ENCODE measurements at regions not wholly inside any gene's neighbourhood (a gene's known extent, or its start where the extent isn't known, plus 50 kb on each side); places are given as distances from the start of the nearest gene placed in this dataset.

DNA sequence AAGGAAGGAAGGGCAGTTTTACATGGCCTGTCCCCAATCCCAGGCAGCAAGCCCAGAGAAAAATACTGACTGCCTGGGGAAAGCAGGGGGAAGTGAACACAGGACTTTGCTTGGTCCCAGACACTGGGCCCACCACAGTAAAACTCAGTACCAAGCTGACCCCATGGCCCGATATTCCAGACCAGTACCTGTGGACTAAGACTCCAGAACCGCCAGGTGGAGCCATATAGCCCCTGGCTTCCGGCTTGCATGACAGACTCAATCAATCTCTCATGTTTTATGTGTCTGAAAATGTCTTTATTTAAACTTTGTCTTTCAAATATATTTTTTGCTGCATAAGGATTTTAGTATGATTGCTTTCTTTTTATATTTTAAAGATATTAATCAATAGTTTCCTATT is 767.9 kb upstream of the SLITRK6 start:
- TF ChIP-seq, protein P1, sequence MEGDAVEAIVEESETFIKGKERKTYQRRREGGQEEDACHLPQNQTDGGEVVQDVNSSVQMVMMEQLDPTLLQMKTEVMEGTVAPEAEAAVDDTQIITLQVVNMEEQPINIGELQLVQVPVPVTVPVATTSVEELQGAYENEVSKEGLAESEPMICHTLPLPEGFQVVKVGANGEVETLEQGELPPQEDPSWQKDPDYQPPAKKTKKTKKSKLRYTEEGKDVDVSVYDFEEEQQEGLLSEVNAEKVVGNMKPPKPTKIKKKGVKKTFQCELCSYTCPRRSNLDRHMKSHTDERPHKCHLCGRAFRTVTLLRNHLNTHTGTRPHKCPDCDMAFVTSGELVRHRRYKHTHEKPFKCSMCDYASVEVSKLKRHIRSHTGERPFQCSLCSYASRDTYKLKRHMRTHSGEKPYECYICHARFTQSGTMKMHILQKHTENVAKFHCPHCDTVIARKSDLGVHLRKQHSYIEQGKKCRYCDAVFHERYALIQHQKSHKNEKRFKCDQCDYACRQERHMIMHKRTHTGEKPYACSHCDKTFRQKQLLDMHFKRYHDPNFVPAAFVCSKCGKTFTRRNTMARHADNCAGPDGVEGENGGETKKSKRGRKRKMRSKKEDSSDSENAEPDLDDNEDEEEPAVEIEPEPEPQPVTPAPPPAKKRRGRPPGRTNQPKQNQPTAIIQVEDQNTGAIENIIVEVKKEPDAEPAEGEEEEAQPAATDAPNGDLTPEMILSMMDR (IDR thresholded peaks at IDR 0.05; ENCODE audit: borderline replicate concordance, insufficient read depth, low read depth, low read length) = no peak
- no peak overlapping the region for H3K4me3 ChIP-seq (ENCODE audit: low read depth, low read length)

DNA sequence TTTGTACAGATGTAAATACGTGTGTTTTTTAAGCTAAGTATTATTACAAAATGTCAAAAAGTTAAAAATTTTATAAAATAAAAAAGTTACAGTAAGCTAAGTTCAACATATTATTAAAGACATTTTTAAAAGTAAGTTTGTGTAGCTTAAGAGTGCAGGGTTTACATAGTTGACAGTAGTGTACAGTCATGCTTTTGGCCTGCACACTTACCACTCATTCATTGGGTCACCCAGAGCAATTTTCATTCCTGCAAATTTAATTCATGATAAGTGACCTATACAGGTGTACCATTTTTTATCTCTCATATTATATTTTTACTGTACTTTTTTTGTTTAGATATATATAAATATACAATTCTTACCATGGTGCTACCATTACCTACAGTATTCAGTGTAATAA is 769.9 kb upstream of the SLITRK6 start:
- TF ChIP-seq, protein P1 (IDR thresholded peaks at IDR 0.05; ENCODE audit: borderline replicate concordance, insufficient read depth, low read depth, low read length) = no peak

DNA sequence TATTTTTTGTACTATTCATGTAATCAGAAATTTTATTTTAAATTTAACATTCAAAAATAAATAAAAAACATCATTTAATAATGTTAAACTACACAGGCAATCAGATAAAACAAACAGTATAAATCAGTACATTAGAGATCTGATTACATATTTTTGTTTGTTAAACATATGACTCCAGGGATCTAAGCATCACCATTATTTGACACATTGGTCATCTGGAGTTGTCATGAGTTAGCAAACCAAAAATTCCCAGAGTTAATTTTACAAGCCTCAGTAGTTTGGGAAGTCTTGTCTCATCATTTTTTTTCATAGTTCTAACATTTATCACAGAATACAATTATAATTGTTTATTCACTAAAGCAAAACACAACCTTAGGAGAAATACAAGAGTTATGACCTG is 770.8 kb upstream of the SLITRK6 start:
- no peak overlapping the region for H3K4me3 ChIP-seq (ENCODE audit: low read depth, low read length)
- TF ChIP-seq, protein P1 (IDR thresholded peaks at IDR 0.05; ENCODE audit: borderline replicate concordance, insufficient read depth, low read depth, low read length) = no peak

More for the DNA sequence above, 769.9 kb upstream of the SLITRK6 start:
- H3K4me3 ChIP-seq (ENCODE audit: low read depth, low read length) = no peak overlapping the region

DNA sequence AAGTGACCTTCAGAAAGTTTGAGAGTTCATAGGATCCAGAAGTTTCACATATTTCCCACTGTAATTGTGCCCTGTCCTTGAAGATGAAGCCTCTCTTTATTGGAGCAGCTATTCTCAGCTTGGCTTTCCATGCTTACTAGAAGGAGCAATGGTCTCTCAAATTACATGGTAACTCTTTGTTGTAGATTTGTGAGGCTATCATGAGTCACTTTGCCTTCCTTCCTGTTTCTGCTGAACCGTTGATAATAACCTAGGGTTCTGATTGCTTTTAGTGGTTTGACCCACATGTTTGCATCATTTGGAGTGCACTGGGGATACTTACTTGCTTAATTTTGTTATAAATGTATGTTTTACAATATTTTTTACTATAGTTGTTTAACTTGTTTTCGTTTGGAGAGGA is 772.9 kb upstream of the SLITRK6 start:
- no peak overlapping the region for H3K4me3 ChIP-seq (ENCODE audit: low read depth, low read length)

DNA sequence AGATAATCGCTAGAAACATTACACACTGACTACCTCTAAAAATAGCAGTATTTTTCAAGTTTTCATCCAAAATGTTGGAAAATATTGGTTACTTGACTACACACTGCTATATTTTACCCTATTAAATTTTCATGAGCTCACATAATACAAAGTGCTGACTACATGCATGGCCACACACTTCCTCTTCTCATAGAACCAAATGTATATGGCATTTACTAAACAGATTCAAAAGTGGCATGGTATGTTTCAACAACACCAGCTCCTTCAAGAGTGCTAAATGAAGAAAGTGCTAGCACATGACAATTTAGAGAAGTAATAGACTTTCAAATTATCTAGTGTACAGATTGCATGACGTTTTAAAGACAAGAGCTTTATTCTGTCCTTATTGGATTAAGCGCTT is 780.4 kb upstream of the SLITRK6 start:
- H3K4me3 ChIP-seq (ENCODE audit: low read depth, low read length) = no peak overlapping the region
- TF ChIP-seq, protein P1 (IDR thresholded peaks at IDR 0.05; ENCODE audit: borderline replicate concordance, insufficient read depth, low read depth, low read length) = no peak

More for the DNA sequence above, 772.9 kb upstream of the SLITRK6 start:
- TF ChIP-seq, protein P1 (IDR thresholded peaks at IDR 0.05; ENCODE audit: borderline replicate concordance, insufficient read depth, low read depth, low read length) = no peak

DNA sequence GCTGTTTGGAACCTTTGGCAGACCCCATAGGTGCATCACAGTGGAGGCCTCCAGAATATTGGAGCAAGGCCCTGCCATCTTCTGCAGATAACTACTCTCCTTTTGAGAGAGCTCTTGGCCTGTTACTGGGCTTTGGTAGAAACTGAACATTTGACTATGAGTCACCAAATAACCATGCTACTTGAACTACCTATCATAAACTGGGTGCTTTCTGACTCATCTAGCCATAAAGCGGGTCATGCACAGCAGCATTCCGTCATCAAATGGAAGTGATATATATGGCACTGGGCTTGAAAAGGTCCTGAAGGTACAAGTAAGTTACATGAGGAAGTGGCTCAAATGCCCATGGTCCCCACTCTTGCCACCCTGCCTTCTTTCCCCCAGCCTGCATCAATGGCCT is 782.5 kb upstream of the SLITRK6 start:
- TF ChIP-seq, protein P1 (IDR thresholded peaks at IDR 0.05; ENCODE audit: borderline replicate concordance, insufficient read depth, low read depth, low read length) = no peak
- no peak overlapping the region for H3K4me3 ChIP-seq (ENCODE audit: low read depth, low read length)

DNA sequence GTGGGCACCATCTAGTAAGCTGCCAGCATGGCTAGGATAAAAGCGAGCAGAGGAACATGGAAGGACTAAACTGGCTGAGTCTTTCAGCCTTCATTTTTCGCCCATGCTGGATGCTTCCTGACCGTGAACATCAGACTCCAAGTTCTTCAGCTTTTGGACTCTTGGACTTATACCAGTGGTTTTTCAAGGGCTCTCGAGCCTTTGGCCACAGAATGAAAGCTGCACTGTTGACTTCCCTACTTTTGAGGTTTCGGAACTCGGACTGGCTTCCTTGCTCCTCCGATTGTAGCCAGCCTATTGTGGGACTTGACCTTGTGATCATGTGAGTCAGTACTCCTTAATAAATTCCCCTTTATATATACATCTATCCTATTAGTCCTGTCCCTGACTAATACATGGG is 785.1 kb upstream of the SLITRK6 start:
- TF ChIP-seq, protein P1 (IDR thresholded peaks at IDR 0.05; ENCODE audit: borderline replicate concordance, insufficient read depth, low read depth, low read length) = no peak
- H3K4me3 ChIP-seq (ENCODE audit: low read depth, low read length) = no peak overlapping the region
